ENCODE measurements at regions not wholly inside any gene's neighbourhood (a gene's known extent, or its start where the extent isn't known, plus 50 kb on each side); places are given as distances from the start of the nearest gene placed in this dataset.

DNA sequence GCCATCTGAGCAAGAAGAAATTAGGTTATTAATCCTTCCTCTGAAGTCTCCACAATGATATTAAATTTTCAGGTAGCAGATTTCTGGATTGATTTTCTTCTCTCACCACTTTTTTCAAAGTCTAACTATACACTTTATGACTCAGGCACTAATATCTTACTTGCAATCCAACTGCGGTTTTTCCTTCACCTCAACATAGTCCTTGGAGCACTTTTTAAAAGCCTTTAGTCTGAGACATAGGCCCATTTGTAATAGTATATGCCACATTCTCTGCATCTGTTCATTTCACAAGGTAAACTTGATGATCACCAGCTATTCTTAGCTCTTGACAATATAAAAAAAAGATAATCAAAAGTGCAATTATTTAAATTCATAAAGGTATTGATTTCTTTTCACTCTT, 55.9 kb upstream of the EDNRA start:
- DNase-seq (ENCODE audit: low read depth): no peak

- DNase-seq (ENCODE audit: low read depth): no peak
Measured at GRCh38 chr4:147428583-147428982, 52.3 kb upstream of the EDNRA start.

GRCh38 chr4:147430111-147430510, 50.8 kb upstream of the EDNRA start:
- no peak for DNase-seq (ENCODE audit: low read depth)
